IMR-90 (cell line): ENCODE measurements at regions not wholly inside any gene's neighbourhood (a gene's known extent, or its start where the extent isn't known, plus 50 kb on each side); places are given as distances from the start of the nearest gene placed in this dataset.
"Not testable (repeated sequence)": the region's sequence is repeated elsewhere in the genome, so short reads cannot be mapped to it uniquely, and the experiment has no call there.

Experiments used
- ATAC-seq: fragments of 200-7000 bp; cut with Tn5 transposase; 2 replicates; pipeline ENCODE4 v1.9.1; 2020; ENCODE audit warnings: low read depth, mild to moderate bottlenecking, moderate library complexity
- BruUV-seq: library from RNA; stranded (reverse); fragments of 400-500 nt; replicated peaks from 2 replicates; lab custom pipeline; 2021; lab: Mats Ljungman, UMichigan
- CTCF ChIA-PET: fragments of 300-600 bp; formaldehyde crosslinking; extraction: SDS; loops from one replicate; lab custom pipeline; 2021; ENCODE audit warnings: antibody characterized with exemption; lab: Yijun Ruan, JAX
- POLR2A ChIA-PET: fragments of 300-600 bp; sonication (Branson Sonifier 250); formaldehyde crosslinking; loops from one replicate; lab custom pipeline; 2022; ENCODE audit warnings: antibody characterized with exemption; ENCODE audit not compliant: unreplicated experiment; lab: Charles Lee
- DNase-seq: peaks from one replicate; pipeline ENCODE4 v3.0.0; 2013
- H2AFZ ChIP-seq: replicated peaks from 2 replicates; pipeline ENCODE3; 2013; ENCODE audit warnings: low read length, mild to moderate bottlenecking; ENCODE audit not compliant: poor library complexity
- H2AK5ac ChIP-seq: 2 replicates; pipeline ENCODE4 v1.6.1; 2013; ENCODE audit warnings: low read depth, low read length, inconsistent platforms
- H2AK9ac ChIP-seq: replicated peaks from 2 replicates; pipeline ENCODE3; 2013; ENCODE audit warnings: mild to moderate bottlenecking, low read depth, low read length, moderate library complexity; ENCODE audit not compliant: poor library complexity
- H2BK120ac ChIP-seq: 2 replicates; pipeline ENCODE4 v1.6.1; 2013; ENCODE audit warnings: low read depth, low read length, inconsistent platforms
- H2BK15ac ChIP-seq: 3 replicates; pipeline ENCODE4 v1.6.1; 2013; ENCODE audit warnings: low read depth, low read length, inconsistent platforms
- H2BK20ac ChIP-seq: 2 replicates; pipeline ENCODE4 v1.6.1; 2013; ENCODE audit warnings: low read depth, mild to moderate bottlenecking, inconsistent platforms, low read length, moderate library complexity
- H2BK5ac ChIP-seq: 2 replicates; pipeline ENCODE4 v1.6.1; 2013; ENCODE audit warnings: mild to moderate bottlenecking, low read depth, low read length, inconsistent platforms; ENCODE audit not compliant: poor library complexity, severe bottlenecking
- H3K14ac ChIP-seq: replicated peaks from 2 replicates; pipeline ENCODE4 v1.6.1; 2013; ENCODE audit warnings: low read depth, low read length, inconsistent platforms
- H3K18ac ChIP-seq: 2 replicates; pipeline ENCODE4 v1.6.1; 2013; ENCODE audit warnings: low read depth, low read length, control low read depth
- H3K23ac ChIP-seq: 2 replicates; pipeline ENCODE4 v1.6.1; 2013; ENCODE audit warnings: low read depth, low read length, inconsistent platforms
- H3K27ac ChIP-seq: 2 replicates; pipeline ENCODE4 v1.5.1; 2013; ENCODE audit warnings: mild to moderate bottlenecking, control low read depth, low read length; ENCODE audit not compliant: insufficient read depth
- H3K27me3 ChIP-seq: 2 replicates; pipeline ENCODE4 v1.6.1; 2013; ENCODE audit warnings: low read length; ENCODE audit not compliant: control insufficient read depth, insufficient read depth
- H3K36me3 ChIP-seq: 2 replicates; pipeline ENCODE4 v1.6.1; 2013; ENCODE audit warnings: low read length, mixed read lengths; ENCODE audit not compliant: control insufficient read depth, insufficient read depth
- H3K4ac ChIP-seq: 2 replicates; pipeline ENCODE4 v1.6.1; 2013; ENCODE audit warnings: low read depth, low read length, inconsistent platforms
- H3K4me1 ChIP-seq: 2 replicates; pipeline ENCODE4 v1.6.1; 2013; ENCODE audit warnings: low read length, mixed read lengths; ENCODE audit not compliant: control insufficient read depth, insufficient read depth
- H3K4me2 ChIP-seq: 2 replicates; pipeline ENCODE4 v1.6.1; 2013; ENCODE audit warnings: low read depth, mild to moderate bottlenecking, control low read depth, low read length, moderate library complexity
- H3K4me3 ChIP-seq: 2 replicates; pipeline ENCODE4 v1.5.1; 2013; ENCODE audit warnings: low read depth, mild to moderate bottlenecking, control low read depth, low read length, moderate library complexity; ENCODE audit not compliant: insufficient read depth
- H3K56ac ChIP-seq: 2 replicates; pipeline ENCODE4 v1.6.1; 2013; ENCODE audit warnings: low read length, inconsistent platforms; ENCODE audit not compliant: insufficient read depth; ENCODE audit errors: extremely low read depth
- H3K79me1 ChIP-seq, 2 experiments: 2 replicates each; pipeline ENCODE4 v1.6.1; 2013; ENCODE audit warnings: low read length in 2 of 2, inconsistent platforms in 1 of 2, low read depth in 1 of 2
- H3K9ac ChIP-seq: 2 replicates; pipeline ENCODE4 v1.6.1; 2013; ENCODE audit warnings: low read depth, low read length, control low read depth
- H3K9me1 ChIP-seq: 2 replicates; pipeline ENCODE4 v1.6.1; 2013; ENCODE audit warnings: low read length, inconsistent platforms; ENCODE audit not compliant: insufficient read depth
- H3K9me3 ChIP-seq: 2 replicates; pipeline ENCODE4 v1.6.1; 2013; ENCODE audit warnings: low read length; ENCODE audit not compliant: control insufficient read depth, insufficient read depth
- H4K20me1 ChIP-seq: 2 replicates; pipeline ENCODE4 v1.6.1; 2013; ENCODE audit warnings: low read length, inconsistent platforms; ENCODE audit not compliant: insufficient read depth
- H4K5ac ChIP-seq: 2 replicates; pipeline ENCODE4 v1.6.1; 2013; ENCODE audit warnings: mild to moderate bottlenecking, low read depth, low read length, control low read depth
- H4K8ac ChIP-seq, 2 experiments: 2 replicates each; pipeline ENCODE4 v1.6.1; 2013; ENCODE audit warnings: low read depth in 2 of 2, low read length in 2 of 2, control low read depth in 1 of 2, inconsistent platforms in 1 of 2
- H4K91ac ChIP-seq: 2 replicates; pipeline ENCODE4 v1.6.1; 2013; ENCODE audit warnings: low read depth, low read length, inconsistent platforms; ENCODE audit not compliant: insufficient read depth
- WGBS, 2 experiments: methylation state at CpG; one replicate each; pipeline versions ENCODE4 v1.1.5 to v1.1.7; 2013; ENCODE audit warnings: missing lambda C conversion rate in 2 of 2; ENCODE audit not compliant: insufficient read length in 1 of 2; ENCODE audit errors: extremely low coverage in 2 of 2; 5-methylcytosine and 5-hydroxymethylcytosine counted together
- dilution Hi-C: fragments of 300-500 bp; cut with HindIII; formaldehyde crosslinking; loops from one replicate; pipeline ENCODE4 v1.14.3; 2018; ENCODE audit warnings: low sequenced_read_pairs; ENCODE audit not compliant: unreplicated experiment
- in situ Hi-C: fragments of 300-500 bp; cut with MboI; formaldehyde crosslinking; loops from 3 replicates; pipeline ENCODE4 v1.14.3; 2019; ENCODE audit warnings: low sequenced_read_pairs, inconsistent platforms, mixed read lengths
- intact Hi-C: fragments of 100-400 bp; cut with micrococcal nuclease; formaldehyde crosslinking; loops from 2 replicates; pipeline ENCODE4 v1.10.0; 2022

DNA sequence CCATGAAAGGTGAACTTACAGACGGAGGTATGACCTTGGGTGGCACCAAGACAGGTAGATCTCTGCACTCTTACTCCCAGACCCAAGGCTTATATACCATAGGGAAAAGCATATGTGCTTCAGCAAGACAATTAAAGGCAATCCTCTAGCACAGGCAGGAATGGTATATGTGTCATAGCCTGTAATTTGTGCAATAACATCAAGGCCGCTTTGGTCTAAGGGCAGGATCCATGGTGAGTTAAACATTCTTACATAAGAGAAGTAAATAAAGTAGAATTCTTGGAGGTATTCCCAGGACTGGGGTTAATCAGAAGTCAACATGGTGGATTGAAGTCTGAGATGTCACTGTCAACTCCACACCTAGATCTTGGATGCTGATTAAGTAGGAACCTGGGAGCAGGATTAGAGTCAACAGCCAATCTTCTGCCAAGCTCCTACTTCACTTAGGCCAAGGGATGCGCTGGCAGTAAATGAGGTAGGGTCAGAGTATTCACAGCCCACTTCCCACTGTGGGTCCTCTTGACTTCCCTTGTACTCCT, 143.0 kb downstream of the ATP6V0E2 start:
- H3K56ac ChIP-seq, H3K4me3 ChIP-seq, dilution Hi-C loops, H2BK120ac ChIP-seq, H4K8ac ChIP-seq, H3K79me1 ChIP-seq, H3K14ac ChIP-seq, H3K27ac ChIP-seq, H4K5ac ChIP-seq, H3K4me1 ChIP-seq, H3K4ac ChIP-seq, H3K23ac ChIP-seq, H3K18ac ChIP-seq, H2BK5ac ChIP-seq, H3K4me2 ChIP-seq, H3K9me3 ChIP-seq, H3K36me3 ChIP-seq, in situ Hi-C loops, H3K9ac ChIP-seq, intact Hi-C loops, H4K91ac ChIP-seq, H2AK5ac ChIP-seq, H2AK9ac ChIP-seq, H2BK15ac ChIP-seq, H2BK20ac ChIP-seq, ATAC-seq, H3K27me3 ChIP-seq, DNase-seq, H4K20me1 ChIP-seq, BruUV-seq, CTCF ChIA-PET, H2AFZ ChIP-seq, POLR2A ChIA-PET, H3K9me1 ChIP-seq: not testable (repeated sequence)
- no CpG with 5 or more reads among the region's 3 CpGs for WGBS, 2 experiments

- H3K79me1 ChIP-seq, H3K27ac ChIP-seq, H3K14ac ChIP-seq, POLR2A ChIA-PET, H4K8ac ChIP-seq, H2AK5ac ChIP-seq, H3K9me1 ChIP-seq, H2BK20ac ChIP-seq, H3K4me1 ChIP-seq, intact Hi-C loops, H3K9me3 ChIP-seq, H3K27me3 ChIP-seq, ATAC-seq, CTCF ChIA-PET, H4K20me1 ChIP-seq, H3K4me2 ChIP-seq, H3K36me3 ChIP-seq, H3K18ac ChIP-seq, dilution Hi-C loops, H2BK5ac ChIP-seq, H2AK9ac ChIP-seq, H4K5ac ChIP-seq, H2BK120ac ChIP-seq, H3K9ac ChIP-seq, in situ Hi-C loops, H2BK15ac ChIP-seq, H3K4me3 ChIP-seq, H3K23ac ChIP-seq, DNase-seq, H3K4ac ChIP-seq, H3K56ac ChIP-seq, H2AFZ ChIP-seq, BruUV-seq, H4K91ac ChIP-seq: not testable (repeated sequence)
- no CpG with 5 or more reads among the region's 3 CpGs for WGBS, 2 experiments
Observed at GRCh38 chr7:150020210-150020609, 146.4 kb downstream of the ATP6V0E2 start.
